Loucy (cell line): ENCODE measurements at regions not wholly inside any gene's neighbourhood (a gene's known extent, or its start where the extent isn't known, plus 50 kb on each side); places are given as distances from the start of the nearest gene placed in this dataset.

Experiments used
- EZH2phosphoT487 ChIP-seq: fragments of 200-600 bp; IDR thresholded peaks from 2 replicates; pipeline ENCODE4 v1.6.1; 2018; ENCODE audit warnings: antibody characterized with exemption, mild to moderate bottlenecking, moderate library complexity, borderline replicate concordance
- TF ChIP-seq, protein P1 (sequence below): fragments of 200-600 bp; sonication (generic); conservative IDR thresholded peaks from 2 replicates; pipeline ENCODE4 v1.5.1; 2014; ENCODE audit warnings: mild to moderate bottlenecking, antibody characterized with exemption, low read length

DNA sequence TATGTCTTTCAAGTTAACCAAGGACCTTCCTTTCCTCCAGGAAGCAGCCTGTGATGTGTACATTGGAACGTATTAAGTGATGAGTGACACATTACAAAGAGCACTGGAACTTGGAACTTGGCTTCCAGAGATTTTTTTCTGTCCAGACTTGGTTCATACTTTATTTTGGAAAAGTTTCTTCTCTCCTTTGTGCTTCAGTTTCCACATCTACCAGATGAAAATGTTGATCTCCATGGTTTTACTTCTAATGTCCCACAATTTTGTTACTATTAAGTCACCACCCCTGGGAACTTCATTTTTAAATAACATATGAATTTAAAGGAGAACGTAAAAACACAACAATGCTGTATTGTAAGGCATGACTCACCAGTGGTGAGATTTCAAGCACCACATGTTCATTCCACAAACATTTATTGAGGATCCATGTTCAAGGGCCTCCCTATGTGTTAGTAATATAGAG, 290.7 kb upstream of the LMCD1 start:
- TF ChIP-seq, protein P1, sequence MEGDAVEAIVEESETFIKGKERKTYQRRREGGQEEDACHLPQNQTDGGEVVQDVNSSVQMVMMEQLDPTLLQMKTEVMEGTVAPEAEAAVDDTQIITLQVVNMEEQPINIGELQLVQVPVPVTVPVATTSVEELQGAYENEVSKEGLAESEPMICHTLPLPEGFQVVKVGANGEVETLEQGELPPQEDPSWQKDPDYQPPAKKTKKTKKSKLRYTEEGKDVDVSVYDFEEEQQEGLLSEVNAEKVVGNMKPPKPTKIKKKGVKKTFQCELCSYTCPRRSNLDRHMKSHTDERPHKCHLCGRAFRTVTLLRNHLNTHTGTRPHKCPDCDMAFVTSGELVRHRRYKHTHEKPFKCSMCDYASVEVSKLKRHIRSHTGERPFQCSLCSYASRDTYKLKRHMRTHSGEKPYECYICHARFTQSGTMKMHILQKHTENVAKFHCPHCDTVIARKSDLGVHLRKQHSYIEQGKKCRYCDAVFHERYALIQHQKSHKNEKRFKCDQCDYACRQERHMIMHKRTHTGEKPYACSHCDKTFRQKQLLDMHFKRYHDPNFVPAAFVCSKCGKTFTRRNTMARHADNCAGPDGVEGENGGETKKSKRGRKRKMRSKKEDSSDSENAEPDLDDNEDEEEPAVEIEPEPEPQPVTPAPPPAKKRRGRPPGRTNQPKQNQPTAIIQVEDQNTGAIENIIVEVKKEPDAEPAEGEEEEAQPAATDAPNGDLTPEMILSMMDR = no peak
- no peak for TF ChIP-seq EZH2phosphoT487
